Smooth muscle cell (in vitro differentiated cells): ENCODE measurements at regions not wholly inside any gene's neighbourhood (a gene's known extent, or its start where the extent isn't known, plus 50 kb on each side); places are given as distances from the start of the nearest gene placed in this dataset.
"Not testable (repeated sequence)": the region's sequence is repeated elsewhere in the genome, so short reads cannot be mapped to it uniquely, and the experiment has no call there.

Source experiments
- DNase-seq: peaks from one replicate; lab custom pipeline; 2025; ENCODE audit not compliant: unreplicated experiment; lab: John Stamatoyannopoulos, UW
- H2AFZ ChIP-seq: fragments of 200-600 bp; sonication (generic); 2 replicates; pipeline ENCODE4 v1.6.0; 2016; ENCODE audit warnings: antibody characterized with exemption, low read depth, mild to moderate bottlenecking
- H3F3A ChIP-seq: fragments of 200-600 bp; sonication (generic); 2 replicates; pipeline ENCODE4 v1.6.0; 2017; ENCODE audit warnings: antibody characterized with exemption, low read depth
- H3K27ac ChIP-seq: fragments of 200-600 bp; sonication (generic); 2 replicates; pipeline ENCODE4 v1.5.1; 2016; ENCODE audit warnings: low read depth, mild to moderate bottlenecking
- H3K27me3 ChIP-seq: fragments of 200-600 bp; sonication (generic); 2 replicates; pipeline ENCODE4 v1.6.1; 2016; ENCODE audit warnings: low read depth, mild to moderate bottlenecking
- H3K36me3 ChIP-seq: fragments of 200-600 bp; sonication (generic); 2 replicates; pipeline ENCODE4 v1.5.1; 2016; ENCODE audit warnings: low read depth
- H3K4me1 ChIP-seq: fragments of 200-600 bp; sonication (generic); 2 replicates; pipeline ENCODE4 v1.5.1; 2016; ENCODE audit warnings: low read depth
- H3K4me2 ChIP-seq: fragments of 200-600 bp; sonication (generic); 2 replicates; pipeline ENCODE4 v1.6.0; 2016; ENCODE audit warnings: mild to moderate bottlenecking
- H3K4me3 ChIP-seq: fragments of 200-600 bp; sonication (generic); 2 replicates; pipeline ENCODE4 v1.5.1; 2016; ENCODE audit warnings: mild to moderate bottlenecking
- H3K79me2 ChIP-seq: fragments of 200-600 bp; sonication (generic); 2 replicates; pipeline ENCODE4 v1.6.0; 2016; ENCODE audit warnings: low read depth, mild to moderate bottlenecking
- H3K9ac ChIP-seq: fragments of 200-600 bp; sonication (generic); 2 replicates; pipeline ENCODE4 v1.6.0; 2016; ENCODE audit warnings: low read depth
- H3K9me3 ChIP-seq: fragments of 200-600 bp; sonication (generic); replicated peaks from 2 replicates; pipeline ENCODE4 v1.5.1; 2016; ENCODE audit warnings: low read depth
- H4K20me1 ChIP-seq: fragments of 200-600 bp; sonication (generic); 2 replicates; pipeline ENCODE4 v1.6.0; 2016; ENCODE audit warnings: low read depth
- WGBS: methylation state at CpG from one replicate; pipeline ENCODE4 v1.1.7; 2016; ENCODE audit warnings: low lambda C conversion rate; 5-methylcytosine and 5-hydroxymethylcytosine counted together
- TF ChIP-seq, protein P1 (sequence below): fragments of 200-600 bp; sonication (generic); IDR thresholded peaks from 2 replicates; pipeline ENCODE4 v1.5.1; 2017; ENCODE audit warnings: borderline replicate concordance, mild to moderate bottlenecking, antibody characterized with exemption; ENCODE audit not compliant: insufficient read depth, poor library complexity, severe bottlenecking

DNA sequence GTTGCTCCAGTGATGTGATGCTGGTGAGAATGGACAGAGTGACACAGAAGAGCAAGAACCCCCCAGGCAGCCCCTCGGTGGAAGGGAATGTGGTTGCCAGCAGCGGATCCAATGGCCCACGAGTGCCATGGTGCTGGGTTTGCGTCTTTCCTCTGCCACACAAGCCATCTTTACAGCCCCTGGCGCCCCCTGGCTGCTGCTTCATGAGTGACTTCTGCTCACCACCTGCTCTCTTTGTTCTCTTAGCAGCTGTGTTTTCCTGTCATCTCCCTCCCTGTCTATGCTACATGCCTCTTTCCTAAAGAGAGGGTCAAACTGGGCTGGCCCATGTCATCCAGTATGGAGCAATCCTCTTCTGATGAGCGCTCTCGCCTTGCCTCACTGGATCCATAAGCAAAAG, 300.0 kb upstream of the SMIM21 start:
- Histone ChIP-seq H3K4me3 (no peak overlapping the region), H2AFZ (no peak overlapping the region), H3K4me1 (no peaks in the 10 kb centered on the region), H3K36me3 (no peaks in the 10 kb centered on the region), H3K9ac (no peak overlapping the region), H3K79me2 (no peaks in the 10 kb centered on the region), H3K27me3 (no peaks in the 10 kb centered on the region), H3K4me2 (no peak overlapping the region), H3K27ac (no peak overlapping the region), H3K9me3 (no peaks in the 10 kb centered on the region), H4K20me1 (no peaks in the 10 kb centered on the region), H3F3A (no peaks in the 10 kb centered on the region)
- DNase-seq: no peak
- 51% methylated on average over 7 of the region's 7 CpGs for WGBS
- TF ChIP-seq, protein P1, sequence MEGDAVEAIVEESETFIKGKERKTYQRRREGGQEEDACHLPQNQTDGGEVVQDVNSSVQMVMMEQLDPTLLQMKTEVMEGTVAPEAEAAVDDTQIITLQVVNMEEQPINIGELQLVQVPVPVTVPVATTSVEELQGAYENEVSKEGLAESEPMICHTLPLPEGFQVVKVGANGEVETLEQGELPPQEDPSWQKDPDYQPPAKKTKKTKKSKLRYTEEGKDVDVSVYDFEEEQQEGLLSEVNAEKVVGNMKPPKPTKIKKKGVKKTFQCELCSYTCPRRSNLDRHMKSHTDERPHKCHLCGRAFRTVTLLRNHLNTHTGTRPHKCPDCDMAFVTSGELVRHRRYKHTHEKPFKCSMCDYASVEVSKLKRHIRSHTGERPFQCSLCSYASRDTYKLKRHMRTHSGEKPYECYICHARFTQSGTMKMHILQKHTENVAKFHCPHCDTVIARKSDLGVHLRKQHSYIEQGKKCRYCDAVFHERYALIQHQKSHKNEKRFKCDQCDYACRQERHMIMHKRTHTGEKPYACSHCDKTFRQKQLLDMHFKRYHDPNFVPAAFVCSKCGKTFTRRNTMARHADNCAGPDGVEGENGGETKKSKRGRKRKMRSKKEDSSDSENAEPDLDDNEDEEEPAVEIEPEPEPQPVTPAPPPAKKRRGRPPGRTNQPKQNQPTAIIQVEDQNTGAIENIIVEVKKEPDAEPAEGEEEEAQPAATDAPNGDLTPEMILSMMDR: peak; percentile 47

DNA sequence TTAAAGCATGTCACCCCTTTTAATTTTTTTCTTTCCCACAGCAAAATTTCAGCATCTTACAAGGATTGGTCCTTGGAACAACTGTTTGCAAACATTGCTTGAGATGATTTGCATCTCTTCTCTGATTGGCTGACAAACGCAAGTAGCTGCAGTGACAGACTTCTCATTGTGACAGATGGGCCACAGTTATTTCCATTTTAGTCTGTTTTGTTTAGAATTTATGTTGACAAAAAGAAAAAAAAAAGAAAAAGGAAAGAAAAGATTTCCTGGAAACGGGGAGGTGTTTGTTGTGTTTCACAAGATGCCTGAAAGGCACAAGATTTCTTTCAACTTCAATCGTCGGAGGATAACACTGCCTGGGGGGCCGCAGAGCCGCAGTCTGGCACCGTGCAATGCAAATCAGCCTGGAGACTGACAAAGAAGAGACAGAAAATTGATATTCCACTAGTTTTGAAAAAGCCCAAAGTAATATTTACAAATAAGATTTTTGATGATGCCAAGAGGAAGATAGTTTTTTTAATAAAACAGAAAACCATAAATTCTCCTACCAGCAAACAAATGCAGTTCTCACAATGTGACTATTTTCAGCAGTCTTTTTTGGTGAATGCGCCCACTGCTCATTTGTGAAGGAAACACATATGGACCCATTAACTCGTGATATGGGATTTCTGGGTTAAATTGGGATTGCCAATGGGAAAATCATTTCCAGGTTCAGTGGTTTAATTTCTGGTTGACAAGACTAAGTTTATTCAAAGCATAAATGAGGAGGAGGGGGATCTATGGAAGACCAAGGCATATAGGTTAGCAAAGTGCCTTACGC, 296.2 kb upstream of the SMIM21 start:
- no peaks in the 10 kb centered on the region for H3K4me1 ChIP-seq
- no peaks in the 10 kb centered on the region for H3K79me2 ChIP-seq
- H3K9ac ChIP-seq: no peak overlapping the region
- H3K36me3 ChIP-seq: no peaks in the 10 kb centered on the region
- no peaks in the 10 kb centered on the region for H4K20me1 ChIP-seq
- peaks cover 5% of the 10 kb centered on the region for H3K9me3 ChIP-seq
- no peak overlapping the region for H3K4me3 ChIP-seq
- no peaks in the 10 kb centered on the region for H3K27me3 ChIP-seq
- no peak overlapping the region for H3K4me2 ChIP-seq
- H3F3A ChIP-seq: no peaks in the 10 kb centered on the region
- H2AFZ ChIP-seq: no peak overlapping the region
- no peak overlapping the region for H3K27ac ChIP-seq
- WGBS: 87% methylated on average over 10 of the region's 10 CpGs
- TF ChIP-seq, protein P1: no peak
- DNase-seq: no peak

DNA sequence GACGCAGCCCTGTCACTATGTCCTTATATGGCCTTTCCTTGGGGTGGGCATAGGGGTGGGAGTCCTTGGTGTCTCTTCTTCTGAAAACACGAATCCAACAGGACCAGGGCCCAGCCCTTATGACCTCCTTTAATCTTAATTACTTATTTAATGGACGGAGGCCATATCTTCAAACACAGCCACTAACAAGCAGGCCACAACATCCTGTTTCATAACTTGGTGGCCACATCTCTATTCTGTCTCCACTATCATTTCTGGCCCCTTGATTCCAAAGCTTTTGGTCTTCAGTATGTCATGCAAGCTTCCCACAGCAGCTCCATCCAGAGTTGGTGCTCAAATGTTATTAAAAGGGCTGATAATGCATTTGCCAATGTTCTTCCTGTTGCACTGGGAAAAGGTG, 287.3 kb upstream of the SMIM21 start:
- H4K20me1 ChIP-seq: no peaks in the 10 kb centered on the region
- H3K4me3 ChIP-seq: no peak overlapping the region
- H3K36me3 ChIP-seq: no peaks in the 10 kb centered on the region
- TF ChIP-seq, protein P1: no peak
- no peaks in the 10 kb centered on the region for H3K79me2 ChIP-seq
- no peaks in the 10 kb centered on the region for H3F3A ChIP-seq
- H3K9me3 ChIP-seq: peaks cover 5% of the 10 kb centered on the region
- no peak overlapping the region for H3K9ac ChIP-seq
- no peaks in the 10 kb centered on the region for H3K4me1 ChIP-seq
- WGBS: 79% methylated on average over 3 of the region's 3 CpGs
- no peak overlapping the region for H3K27ac ChIP-seq
- no peak overlapping the region for H2AFZ ChIP-seq
- no peak overlapping the region for H3K4me2 ChIP-seq
- no peak for DNase-seq
- no peaks in the 10 kb centered on the region for H3K27me3 ChIP-seq

DNA sequence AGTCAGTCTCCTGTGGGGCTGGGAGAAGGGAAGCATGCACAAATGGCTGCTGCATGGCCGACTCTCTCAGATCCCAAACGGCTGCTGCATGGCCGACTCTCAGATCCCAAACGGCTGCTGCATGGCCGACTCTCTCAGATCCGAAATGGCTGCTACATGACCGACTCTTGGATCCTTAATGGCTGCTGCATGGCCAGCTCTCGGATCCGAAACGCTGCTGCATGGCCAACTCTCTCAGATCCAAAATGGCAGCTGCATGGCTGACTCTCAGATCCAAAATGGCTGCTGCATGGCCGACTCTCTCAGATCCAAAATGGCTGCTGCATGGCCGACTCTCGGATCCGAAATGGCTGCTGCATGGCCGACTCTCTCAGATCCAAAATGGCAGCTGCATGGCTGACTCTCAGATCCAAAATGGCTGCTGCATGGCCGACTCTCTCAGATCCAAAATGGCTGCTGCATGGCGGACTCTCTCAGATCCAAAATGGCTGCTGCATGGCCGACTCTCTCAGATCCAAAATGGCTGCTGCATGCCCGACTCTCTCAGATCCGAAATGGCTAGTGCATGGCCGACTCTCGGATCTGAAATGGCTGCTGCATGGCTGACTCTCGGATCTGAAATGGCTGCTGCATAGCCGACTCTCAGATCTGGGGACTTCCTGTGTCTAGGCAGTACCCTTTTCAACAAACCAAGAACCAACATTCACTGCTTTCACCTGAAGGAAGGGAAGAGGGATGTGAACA, 284.8 kb upstream of the SMIM21 start:
- H3K4me1 ChIP-seq, H3K9ac ChIP-seq, H3F3A ChIP-seq, H2AFZ ChIP-seq, H3K4me2 ChIP-seq, H3K36me3 ChIP-seq, H3K27ac ChIP-seq, H3K9me3 ChIP-seq, H3K79me2 ChIP-seq, H4K20me1 ChIP-seq, H3K27me3 ChIP-seq, H3K4me3 ChIP-seq, DNase-seq: not testable (repeated sequence)
- 86% methylated on average over 18 of the region's 24 CpGs for WGBS
